Mammary epithelial cell (primary cell): ENCODE measurements at regions not wholly inside any gene's neighbourhood (a gene's known extent, or its start where the extent isn't known, plus 50 kb on each side); places are given as distances from the start of the nearest gene placed in this dataset.

ENCODE experiments used
- EZH2 ChIP-seq: IDR thresholded peaks from 2 replicates; pipeline ENCODE4 v1.6.1; 2012; ENCODE audit warnings: low read length, inconsistent platforms, borderline replicate concordance
- TF ChIP-seq, protein P1 (sequence below), 2 donors: IDR thresholded peaks in 1 of 2; conservative IDR thresholded peaks in 1 of 2; 2 replicates each; pipeline ENCODE4 v1.5.1; 2011 to 2012; ENCODE audit warnings: inconsistent platforms in 2 of 2, low read length in 2 of 2, mild to moderate bottlenecking in 2 of 2, control low read depth in 1 of 2, low read depth in 1 of 2; ENCODE audit not compliant: insufficient read depth in 1 of 2; ENCODE audit errors: extremely low read depth in 1 of 2

DNA sequence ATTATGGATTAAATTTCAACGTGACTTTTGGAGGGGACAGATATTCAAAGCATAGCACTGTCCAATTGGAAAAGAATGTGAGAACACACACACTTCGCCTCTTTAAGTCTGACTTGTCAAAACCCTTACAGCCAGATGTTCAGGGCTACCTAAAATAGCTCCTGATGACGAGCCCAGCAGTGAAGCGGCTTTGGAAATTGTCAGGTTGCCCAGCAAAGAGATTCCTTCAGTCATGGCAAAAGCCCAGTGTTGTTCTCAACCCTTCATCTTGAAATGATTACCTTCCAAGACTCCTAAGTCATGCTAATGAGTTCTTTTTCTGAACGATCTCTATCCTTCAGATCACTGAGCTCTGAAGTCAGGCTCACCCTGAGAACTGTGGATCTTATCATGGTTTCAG, 436.6 kb downstream of the LRATD1 start:
- no peak for TF ChIP-seq EZH2
- TF ChIP-seq, protein P1, sequence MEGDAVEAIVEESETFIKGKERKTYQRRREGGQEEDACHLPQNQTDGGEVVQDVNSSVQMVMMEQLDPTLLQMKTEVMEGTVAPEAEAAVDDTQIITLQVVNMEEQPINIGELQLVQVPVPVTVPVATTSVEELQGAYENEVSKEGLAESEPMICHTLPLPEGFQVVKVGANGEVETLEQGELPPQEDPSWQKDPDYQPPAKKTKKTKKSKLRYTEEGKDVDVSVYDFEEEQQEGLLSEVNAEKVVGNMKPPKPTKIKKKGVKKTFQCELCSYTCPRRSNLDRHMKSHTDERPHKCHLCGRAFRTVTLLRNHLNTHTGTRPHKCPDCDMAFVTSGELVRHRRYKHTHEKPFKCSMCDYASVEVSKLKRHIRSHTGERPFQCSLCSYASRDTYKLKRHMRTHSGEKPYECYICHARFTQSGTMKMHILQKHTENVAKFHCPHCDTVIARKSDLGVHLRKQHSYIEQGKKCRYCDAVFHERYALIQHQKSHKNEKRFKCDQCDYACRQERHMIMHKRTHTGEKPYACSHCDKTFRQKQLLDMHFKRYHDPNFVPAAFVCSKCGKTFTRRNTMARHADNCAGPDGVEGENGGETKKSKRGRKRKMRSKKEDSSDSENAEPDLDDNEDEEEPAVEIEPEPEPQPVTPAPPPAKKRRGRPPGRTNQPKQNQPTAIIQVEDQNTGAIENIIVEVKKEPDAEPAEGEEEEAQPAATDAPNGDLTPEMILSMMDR (conservative IDR thresholded peaks at IDR 0.05 in 1 of 2, IDR thresholded peaks at IDR 0.05 in 1 of 2; ENCODE audit: extremely low read depth in 1 of 2, insufficient read depth in 1 of 2, low read depth in 1 of 2, low read length in 2 of 2): no peak
